ENCODE measurements at regions not wholly inside any gene's neighbourhood (a gene's known extent, or its start where the extent isn't known, plus 50 kb on each side); places are given as distances from the start of the nearest gene placed in this dataset.

GRCh38 chr7:68043546-68043945 is 1046.9 kb downstream of the TYW1 start:
- no peak for DNase-seq (ENCODE audit: extremely low read depth, low read depth)
- no peak for TF ChIP-seq CTCF (IDR thresholded peaks at IDR 0.05; ENCODE audit: low read depth, low read length)

GRCh38 chr7:68050627-68051026 is 1054.0 kb downstream of the TYW1 start:
- DNase-seq (ENCODE audit: extremely low read depth, low read depth), result no peak
- TF ChIP-seq CTCF (IDR thresholded peaks at IDR 0.05; ENCODE audit: low read depth, low read length), result no peak

- no peak for TF ChIP-seq CTCF (IDR thresholded peaks at IDR 0.05; ENCODE audit: low read depth, low read length)
- DNase-seq (ENCODE audit: extremely low read depth, low read depth), result no peak
Observed at GRCh38 chr7:68058014-68058413, 1061.4 kb downstream of the TYW1 start.

- no peak; the same call in 1 of the 2 replicates for TF ChIP-seq CTCF (IDR thresholded peaks at IDR 0.05; ENCODE audit: low read depth, low read length)
- no peak for DNase-seq (ENCODE audit: extremely low read depth, low read depth)
Observed at GRCh38 chr7:68063171-68063570, 1066.5 kb downstream of the TYW1 start.

GRCh38 chr7:68065581-68065980 is 1068.9 kb downstream of the TYW1 start:
- no peak for TF ChIP-seq CTCF (IDR thresholded peaks at IDR 0.05; ENCODE audit: low read depth, low read length)
- DNase-seq (ENCODE audit: extremely low read depth, low read depth), result no peak

- no peak for TF ChIP-seq CTCF (IDR thresholded peaks at IDR 0.05; ENCODE audit: low read depth, low read length)
- DNase-seq (ENCODE audit: extremely low read depth, low read depth), result no peak
Observed at GRCh38 chr7:68067845-68068244, 1071.2 kb downstream of the TYW1 start.

- DNase-seq (ENCODE audit: extremely low read depth, low read depth), result no peak
- TF ChIP-seq CTCF (IDR thresholded peaks at IDR 0.05; ENCODE audit: low read depth, low read length), result no peak
Observed at GRCh38 chr7:68070992-68071391, 1074.4 kb downstream of the TYW1 start.

Measured in AG09319 (cell line).